ENCODE measurements at regions not wholly inside any gene's neighbourhood (a gene's known extent, or its start where the extent isn't known, plus 50 kb on each side); places are given as distances from the start of the nearest gene placed in this dataset.

- no peak for TF ChIP-seq SIN3A (IDR thresholded peaks at IDR 0.05; ENCODE audit: borderline replicate concordance, insufficient read depth, low read length)
- no peak for TF ChIP-seq POLR2AphosphoS5 (IDR thresholded peaks at IDR 0.05; ENCODE audit: low read depth, low read length)
- TF ChIP-seq TAF1 (IDR thresholded peaks at IDR 0.05; ENCODE audit: borderline replicate concordance, insufficient read depth, low read length): no peak
These were observed 287.6 kb downstream of the CASP12 start for GRCh38 chr11:104610635-104611034.
